HEK293 (cell line): ENCODE measurements at regions not wholly inside any gene's neighbourhood (a gene's known extent, or its start where the extent isn't known, plus 50 kb on each side); places are given as distances from the start of the nearest gene placed in this dataset.

ENCODE experiments used
- CTCF ChIA-PET: fragments of 350-600 bp; formaldehyde crosslinking; extraction: SDS; loops from one replicate; lab custom pipeline; 2021; ENCODE audit warnings: antibody characterized with exemption; lab: Yijun Ruan, JAX
- POLR2A ChIA-PET: fragments of 300-600 bp; formaldehyde crosslinking; extraction: SDS; loops from one replicate; lab custom pipeline; 2020; ENCODE audit warnings: antibody characterized with exemption, inconsistent platforms; lab: Yijun Ruan, JAX
- H3K27ac ChIP-seq: fragments of 200-500 bp; sonication (Bioruptor generic); 2 replicates; pipeline ENCODE4 v1.5.1; 2014; ENCODE audit warnings: low read depth, low read length, control low read depth, inconsistent platforms; ENCODE audit errors: extremely low read depth
- H3K36me3 ChIP-seq, 2 experiments: fragments of 200-500 bp in 1 of 2; sonication (Bioruptor generic) in 1 of 2; 1 replicate in 1 of 2; 2 replicates in 1 of 2; pipeline ENCODE4 v1.5.1; 2014 to 2017; ENCODE audit warnings: inconsistent platforms in 2 of 2, low read length in 2 of 2; ENCODE audit not compliant: control insufficient read depth in 2 of 2, insufficient read depth in 1 of 2
- H3K4me1 ChIP-seq: fragments of 200-500 bp; sonication (Bioruptor generic); 2 replicates; pipeline ENCODE4 v1.5.1; 2014; ENCODE audit warnings: mild to moderate bottlenecking, low read length, inconsistent platforms; ENCODE audit not compliant: control insufficient read depth, insufficient read depth
- H3K4me3 ChIP-seq: 2 replicates; pipeline ENCODE4 v1.5.1; 2011; ENCODE audit warnings: low read depth, mild to moderate bottlenecking, control low read depth, low read length, moderate library complexity
- H3K9me3 ChIP-seq: fragments of 200-500 bp; sonication (Bioruptor generic); 2 replicates; pipeline ENCODE4 v1.5.1; 2014; ENCODE audit warnings: low read depth, low read length, inconsistent platforms; ENCODE audit not compliant: control insufficient read depth, insufficient read depth
- ATF2 ChIP-seq: fragments of 450-650 bp; formaldehyde crosslinking; IDR thresholded peaks from 2 replicates; pipeline ENCODE4 v1.5.1; 2016; ENCODE audit warnings: missing biosample characterization, missing genetic modification characterization, low read depth
- FEZF1 ChIP-seq: fragments of 450-650 bp; formaldehyde crosslinking; IDR thresholded peaks from 2 replicates; pipeline ENCODE4 v1.5.1; 2016; ENCODE audit warnings: missing biosample characterization, missing genetic modification characterization
- SALL2 ChIP-seq: fragments of 450-650 bp; formaldehyde crosslinking; IDR thresholded peaks from 2 replicates; pipeline ENCODE4 v1.5.0; 2017; ENCODE audit warnings: missing biosample characterization, mild to moderate bottlenecking, missing genetic modification characterization, borderline replicate concordance
- SCRT2 ChIP-seq: fragments of 450-650 bp; formaldehyde crosslinking; IDR thresholded peaks from 2 replicates; pipeline ENCODE4 v1.5.1; 2016; ENCODE audit warnings: missing biosample characterization, missing genetic modification characterization
- WT1 ChIP-seq: fragments of 450-650 bp; formaldehyde crosslinking; IDR thresholded peaks from 2 replicates; pipeline ENCODE4 v1.5.1; 2016; ENCODE audit warnings: missing biosample characterization, missing genetic modification characterization
- ZBTB11 ChIP-seq: fragments of 450-650 bp; formaldehyde crosslinking; conservative IDR thresholded peaks from 2 replicates; pipeline ENCODE4 v1.5.1; 2016; ENCODE audit warnings: low read depth, missing biosample characterization, missing genetic modification characterization
- ZBTB21 ChIP-seq: fragments of 450-650 bp; formaldehyde crosslinking; IDR thresholded peaks from 2 replicates; pipeline ENCODE4 v1.5.1; 2017; ENCODE audit warnings: missing biosample characterization, missing genetic modification characterization
- ZBTB7A ChIP-seq: fragments of 450-650 bp; formaldehyde crosslinking; IDR thresholded peaks from 2 replicates; pipeline ENCODE4 v1.5.1; 2016; ENCODE audit warnings: low read depth, missing biosample characterization, missing genetic modification characterization
- ZNF341 ChIP-seq: fragments of 450-650 bp; formaldehyde crosslinking; IDR thresholded peaks from 2 replicates; pipeline ENCODE4; 2016; ENCODE audit warnings: low read depth, missing biosample characterization, missing genetic modification characterization
- ZNF398 ChIP-seq: fragments of 450-650 bp; formaldehyde crosslinking; IDR thresholded peaks from 2 replicates; pipeline ENCODE4 v1.5.1; 2017; ENCODE audit warnings: missing biosample characterization, missing genetic modification characterization
- ZNF629 ChIP-seq: fragments of 450-650 bp; formaldehyde crosslinking; IDR thresholded peaks from 2 replicates; pipeline ENCODE4 v1.5.1; 2017; ENCODE audit warnings: missing biosample characterization, missing genetic modification characterization
- TF ChIP-seq, protein P1 (sequence below): fragments of 450-650 bp; formaldehyde crosslinking; IDR thresholded peaks from 2 replicates; pipeline ENCODE4 v1.5.1; 2016; ENCODE audit warnings: missing biosample characterization, missing genetic modification characterization

GRCh38 chr15:39014682-39015081, 450.1 kb upstream of the RASGRP1 start:
- H3K27ac ChIP-seq = no peak overlapping the region
- H3K9me3 ChIP-seq = no peaks in the 10 kb centered on the region
- TF ChIP-seq WT1 (tag by site-specific recombination) (peak; percentile 46; the same call in 1 of the 2 replicates), ATF2 (tag by site-specific recombination) (peak; percentile 23; the same call in 1 of the 2 replicates), ZNF629 (tag by site-specific recombination) (0 out of 2 replicates have a peak, but pooled peaks have one; percentile 17), ZBTB11 (tag by site-specific recombination) (no peak), ZNF398 (tag by site-specific recombination) (peak; percentile 70), ZBTB21 (peak; percentile 54; the same call in 1 of the 2 replicates)
- TF ChIP-seq, protein P1, sequence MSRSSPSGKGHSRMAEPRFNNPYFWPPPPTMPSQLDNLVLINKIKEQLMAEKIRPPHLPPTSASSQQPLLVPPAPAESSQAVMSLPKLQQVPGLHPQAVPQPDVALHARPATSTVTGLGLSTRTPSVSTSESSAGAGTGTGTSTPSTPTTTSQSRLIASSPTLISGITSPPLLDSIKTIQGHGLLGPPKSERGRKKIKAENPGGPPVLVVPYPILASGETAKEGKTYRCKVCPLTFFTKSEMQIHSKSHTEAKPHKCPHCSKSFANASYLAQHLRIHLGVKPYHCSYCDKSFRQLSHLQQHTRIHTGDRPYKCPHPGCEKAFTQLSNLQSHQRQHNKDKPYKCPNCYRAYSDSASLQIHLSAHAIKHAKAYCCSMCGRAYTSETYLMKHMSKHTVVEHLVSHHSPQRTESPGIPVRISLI (tag by site-specific recombination) = no peak
- no peak overlapping the region for H3K4me3 ChIP-seq
- H3K4me1 ChIP-seq = no peaks in the 10 kb centered on the region
- ChIA-PET POLR2A (no interaction called here), CTCF (no interaction called here)
- H3K36me3 ChIP-seq = no peaks in the 10 kb centered on the region

DNA sequence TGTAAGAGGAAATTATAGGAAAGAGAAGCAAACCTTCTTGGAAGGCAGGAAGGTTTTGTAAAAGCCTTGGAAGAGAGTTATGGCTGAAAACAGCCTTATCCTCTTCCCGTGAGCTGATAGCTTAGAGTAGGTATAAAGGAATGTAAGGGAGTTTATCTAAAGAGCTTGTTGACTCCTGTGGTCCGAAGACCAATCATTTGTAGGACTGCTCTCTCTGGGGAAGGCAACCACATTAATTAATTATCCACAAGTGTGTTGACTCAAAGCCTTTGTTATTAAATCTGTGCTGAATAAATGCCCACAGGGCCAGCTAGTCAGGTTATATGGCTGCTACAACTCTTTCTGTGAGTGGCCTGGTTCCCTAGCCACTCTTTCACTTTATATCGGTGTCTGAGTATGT, 452.1 kb upstream of the RASGRP1 start:
- no peaks in the 10 kb centered on the region for H3K36me3 ChIP-seq
- no peak overlapping the region for H3K27ac ChIP-seq
- POLR2A ChIA-PET = no interaction called here
- no peak overlapping the region for H3K4me3 ChIP-seq
- CTCF ChIA-PET = no interaction called here
- H3K9me3 ChIP-seq = no peaks in the 10 kb centered on the region
- no peak for TF ChIP-seq SALL2 (tag by site-specific recombination)
- TF ChIP-seq ZBTB7A (tag by site-specific recombination) = no peak
- TF ChIP-seq SCRT2 (tag by site-specific recombination) = 0 out of 2 replicates have a peak, but pooled peaks have one; percentile 17
- TF ChIP-seq ZNF341 (tag by site-specific recombination) = no peak
- H3K4me1 ChIP-seq = no peaks in the 10 kb centered on the region

- TF ChIP-seq FEZF1 = no peak
- CTCF ChIA-PET = no interaction called here
- Histone ChIP-seq H3K27ac (no peak overlapping the region), H3K4me3 (no peak overlapping the region), H3K9me3 (no peaks in the 10 kb centered on the region), H3K4me1 (no peaks in the 10 kb centered on the region), H3K36me3 (no peaks in the 10 kb centered on the region)
- POLR2A ChIA-PET = no interaction called here
These were observed 454.4 kb upstream of the RASGRP1 start for GRCh38 chr15:39018966-39019365.
